Nephron progenitor cell (in vitro differentiated cells): ENCODE measurements at regions not wholly inside any gene's neighbourhood (a gene's known extent, or its start where the extent isn't known, plus 50 kb on each side); places are given as distances from the start of the nearest gene placed in this dataset.
A peak's percentile ranks its signal among the peaks of the same experiment; 100 is the strongest.

Source experiments
- DNase-seq: peaks from one replicate; pipeline ENCODE4 v3.0.0; 2021
- H3K27ac Mint-ChIP-seq: 2 replicates; pipeline ENCODE4 v1.8.0; 2021; ENCODE audit warnings: mild to moderate bottlenecking, moderate library complexity, mixed read lengths
- H3K27me3 Mint-ChIP-seq: 2 replicates; pipeline ENCODE4 v1.8.0; 2021; ENCODE audit warnings: mild to moderate bottlenecking, low read depth, mixed read lengths; ENCODE audit not compliant: poor library complexity
- H3K36me3 Mint-ChIP-seq: 2 replicates; pipeline ENCODE4 v1.8.0; 2021; ENCODE audit warnings: low read depth, mixed read lengths
- H3K4me1 Mint-ChIP-seq: 2 replicates; pipeline ENCODE4 v1.8.0; 2021; ENCODE audit warnings: mixed read lengths
- H3K4me3 Mint-ChIP-seq: 2 replicates; pipeline ENCODE4 v1.8.0; 2021; ENCODE audit warnings: mild to moderate bottlenecking, moderate library complexity, mixed read lengths
- H3K9me3 Mint-ChIP-seq: 2 replicates; pipeline ENCODE4 v1.8.0; 2021; ENCODE audit warnings: mild to moderate bottlenecking, moderate library complexity, mixed read lengths
- CTCF ChIP-seq: fragments of 200-600 bp; sonication (generic); IDR thresholded peaks from 2 replicates; pipeline ENCODE4 v1.5.0; 2021; ENCODE audit warnings: antibody characterized with exemption

GRCh38 chr6:167674486-167674885 is 152.2 kb upstream of the AFDN start:
- no peak overlapping the region for H3K27ac Mint-ChIP-seq
- no peak for DNase-seq
- H3K9me3 Mint-ChIP-seq, result peaks cover 12% of the 10 kb centered on the region

GRCh38 chr6:167676000-167676665 is 150.6 kb upstream of the AFDN start:
- Mint-ChIP-seq H3K4me1 (peaks cover 66% of the 10 kb centered on the region), H3K4me3 (peak overlapping the region; percentile 38), H3K27ac (peak overlapping the region; percentile 40), H3K27me3 (peaks cover 31% of the 10 kb centered on the region), H3K9me3 (peaks cover 12% of the 10 kb centered on the region), H3K36me3 (no peaks in the 10 kb centered on the region)
- no peak for DNase-seq
- no peak for TF ChIP-seq CTCF

More at GRCh38 chr6:167674486-167674885, 152.2 kb upstream of the AFDN start:
- no peak overlapping the region for H3K4me3 Mint-ChIP-seq
- no peak for TF ChIP-seq CTCF
- peaks cover 17% of the 10 kb centered on the region for H3K27me3 Mint-ChIP-seq
- no peaks in the 10 kb centered on the region for H3K36me3 Mint-ChIP-seq
- peaks cover 68% of the 10 kb centered on the region for H3K4me1 Mint-ChIP-seq

GRCh38 chr6:167676666-167677421 is 149.9 kb upstream of the AFDN start:
- Mint-ChIP-seq H3K4me3 (peak overlapping the region; percentile 60), H3K9me3 (peaks cover 12% of the 10 kb centered on the region), H3K4me1 (peaks cover 65% of the 10 kb centered on the region), H3K27me3 (peaks cover 34% of the 10 kb centered on the region), H3K36me3 (no peaks in the 10 kb centered on the region), H3K27ac (peak overlapping the region; percentile 40)
- no peak for DNase-seq
- no peak for TF ChIP-seq CTCF

GRCh38 chr6:167677422-167677789 is 149.3 kb upstream of the AFDN start:
- Mint-ChIP-seq H3K4me3 (peak overlapping the region; percentile 86), H3K36me3 (no peaks in the 10 kb centered on the region), H3K27ac (no peak overlapping the region), H3K4me1 (peaks cover 69% of the 10 kb centered on the region), H3K27me3 (peaks cover 38% of the 10 kb centered on the region), H3K9me3 (peaks cover 7% of the 10 kb centered on the region)
- DNase-seq, result no peak
- no peak for TF ChIP-seq CTCF

GRCh38 chr6:167678102-167679101 is 148.3 kb upstream of the AFDN start:
- TF ChIP-seq CTCF, result no peak
- DNase-seq, result peak; percentile 80
- H3K27me3 Mint-ChIP-seq, result peaks cover 45% of the 10 kb centered on the region
- H3K4me1 Mint-ChIP-seq, result peaks cover 75% of the 10 kb centered on the region
- peaks cover 4% of the 10 kb centered on the region for H3K9me3 Mint-ChIP-seq
- no peak overlapping the region for H3K27ac Mint-ChIP-seq
- peak overlapping the region; percentile 86 for H3K4me3 Mint-ChIP-seq
- H3K36me3 Mint-ChIP-seq, result no peaks in the 10 kb centered on the region
